Uterus (tissue), 3 donors: ENCODE measurements at regions not wholly inside any gene's neighbourhood (a gene's known extent, or its start where the extent isn't known, plus 50 kb on each side); places are given as distances from the start of the nearest gene placed in this dataset.

Experiments used
- DNase-seq, 2 donors: peaks; one replicate each; pipeline ENCODE4 v3.0.0-alpha.2; 2019 to 2020
- H3K27ac ChIP-seq, 2 donors: fragments of 200-600 bp; sonication (generic); 1 replicate in 1 of 2; 2 replicates in 1 of 2; pipeline ENCODE4 v1.5.1; 2016 to 2018
- H3K27me3 ChIP-seq, 2 donors: fragments of 200-600 bp; sonication (generic); one replicate each; pipeline ENCODE4 v1.5.1; 2018 to 2019; ENCODE audit warnings: control low read depth in 1 of 2
- H3K36me3 ChIP-seq, 2 donors: fragments of 200-600 bp; sonication (generic); one replicate each; pipeline ENCODE4 v1.5.1; 2019; ENCODE audit warnings: control low read depth in 1 of 2
- H3K4me1 ChIP-seq, 2 donors: fragments of 200-600 bp; sonication (generic); one replicate each; pipeline ENCODE4 v1.5.1; 2018 to 2019; ENCODE audit warnings: control low read depth in 1 of 2
- H3K4me3 ChIP-seq, 2 donors: fragments of 200-600 bp; sonication (generic); 1 replicate in 1 of 2; 2 replicates in 1 of 2; pipeline ENCODE4 v1.5.1; 2018 to 2019; ENCODE audit warnings: mild to moderate bottlenecking in 1 of 2
- H3K9me3 ChIP-seq, 2 donors: fragments of 200-600 bp; sonication (generic); one replicate each; pipeline ENCODE4 v1.5.1; 2019; ENCODE audit warnings: control low read depth in 1 of 2
- CTCF ChIP-seq, 4 experiments: fragments of 200-600 bp in 2 of 4; fragments of 450-650 bp in 2 of 4; sonication (generic) in 2 of 4; IDR thresholded peaks; one replicate each; pipeline ENCODE4 v1.5.1; 2016 to 2019; ENCODE audit warnings: antibody characterized with exemption in 4 of 4, mild to moderate bottlenecking in 2 of 4, moderate library complexity in 1 of 4
- POLR2A ChIP-seq, 2 donors: fragments of 450-650 bp; IDR thresholded peaks; one replicate each; pipeline ENCODE4 v1.6.1; 2016; ENCODE audit warnings: antibody characterized with exemption in 2 of 2, mild to moderate bottlenecking in 1 of 2, moderate library complexity in 1 of 2
- intact Hi-C: fragments of 100-400 bp; cut with DNase I; formaldehyde crosslinking; loops from one replicate; pipeline ENCODE4 v1.15.1; 2023; ENCODE audit warnings: low total_unique reads
- donor health status: DM: yes; HTN: yes; CAD: no.

DNA sequence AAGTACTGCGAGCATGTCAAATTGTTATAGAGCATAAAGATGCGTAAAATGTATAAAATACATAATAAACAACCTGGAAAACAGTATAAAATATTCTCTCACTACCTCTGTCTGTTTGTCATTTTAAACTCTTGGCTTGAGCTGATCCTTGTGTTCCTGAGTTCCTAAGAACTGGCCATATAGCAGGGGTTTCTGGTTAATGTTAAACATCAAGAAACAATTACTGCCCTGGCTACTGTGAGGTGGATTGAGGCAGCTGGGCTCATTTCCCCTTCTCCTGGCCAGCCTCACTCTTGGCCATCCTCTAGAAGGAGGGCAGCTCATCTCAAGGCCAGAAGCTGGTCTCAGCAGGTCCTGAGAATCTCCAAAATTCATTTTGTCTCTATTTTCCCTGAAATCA, 297.3 kb upstream of the USP24 start:
- Histone ChIP-seq H3K27me3 (no peaks in the 10 kb centered on the region), H3K36me3 (no peaks in the 10 kb centered on the region), H3K27ac (no peak overlapping the region), H3K9me3 (no peaks in the 10 kb centered on the region), H3K4me1 (no peaks in the 10 kb centered on the region), H3K4me3 (no peak overlapping the region)
- no peak for DNase-seq
- no peak for TF ChIP-seq CTCF (IDR thresholded peaks at IDR 0.05)
- no peak for TF ChIP-seq POLR2A (IDR thresholded peaks at IDR 0.05)
- intact Hi-C loops: no loop called here

DNA sequence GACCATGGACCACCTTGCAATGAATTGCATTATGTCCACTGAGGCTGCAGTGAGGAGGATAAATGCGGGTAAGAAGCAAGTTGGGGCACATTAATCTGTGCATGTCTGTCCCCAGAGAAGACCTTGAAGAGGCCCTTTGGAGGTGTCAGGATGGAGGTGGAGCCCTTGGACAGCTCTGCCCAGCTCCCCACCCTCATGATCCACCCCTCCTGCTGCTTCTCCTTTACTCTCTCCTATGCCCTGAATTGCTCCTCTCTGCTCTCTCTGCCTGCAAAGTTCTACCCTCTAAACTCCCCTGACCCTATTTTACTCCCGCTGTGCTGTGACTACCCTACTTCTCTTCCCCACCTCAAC, 292.4 kb upstream of the USP24 start:
- TF ChIP-seq CTCF (IDR thresholded peaks at IDR 0.05) (no peak), POLR2A (IDR thresholded peaks at IDR 0.05) (no peak)
- Histone ChIP-seq H3K27ac (no peak overlapping the region), H3K4me3 (no peak overlapping the region), H3K9me3 (no peaks in the 10 kb centered on the region), H3K4me1 (no peaks in the 10 kb centered on the region), H3K36me3 (no peaks in the 10 kb centered on the region), H3K27me3 (no peaks in the 10 kb centered on the region)
- no peak for DNase-seq
- intact Hi-C loops: no loop called here

- H3K4me1 ChIP-seq: no peaks in the 10 kb centered on the region
- H3K36me3 ChIP-seq: no peaks in the 10 kb centered on the region
- H3K4me3 ChIP-seq: no peak overlapping the region
- no peaks in the 10 kb centered on the region for H3K9me3 ChIP-seq
- no peak for TF ChIP-seq CTCF (IDR thresholded peaks at IDR 0.05)
- no peak for TF ChIP-seq POLR2A (IDR thresholded peaks at IDR 0.05)
- no peaks in the 10 kb centered on the region for H3K27me3 ChIP-seq
- intact Hi-C loops: no loop called here
- DNase-seq: no peak
- no peak overlapping the region for H3K27ac ChIP-seq
These were observed 291.8 kb upstream of the USP24 start for GRCh38 chr1:55506740-55507577.

DNA sequence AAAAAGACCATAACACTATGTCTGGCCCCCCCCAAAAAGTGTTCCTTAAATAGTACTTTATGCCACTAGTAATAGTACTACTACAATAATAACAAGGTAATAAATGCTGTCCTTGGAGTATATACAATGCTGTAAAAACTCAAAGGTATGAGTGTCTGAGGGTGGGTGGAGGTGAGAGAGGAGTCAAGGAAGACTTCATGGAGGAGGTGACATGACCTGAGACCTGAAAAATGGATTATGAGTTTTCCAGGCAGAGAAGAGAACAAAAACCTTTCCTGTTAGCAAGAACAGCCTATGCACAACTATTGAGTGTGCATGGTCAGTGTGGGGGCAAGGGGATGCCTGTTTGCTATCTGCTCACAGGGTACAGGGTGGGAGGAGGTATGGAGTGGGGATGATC, 290.2 kb upstream of the USP24 start:
- no peak overlapping the region for H3K4me3 ChIP-seq
- H3K4me1 ChIP-seq: no peaks in the 10 kb centered on the region
- H3K9me3 ChIP-seq: no peaks in the 10 kb centered on the region
- H3K27ac ChIP-seq: no peak overlapping the region
- no peaks in the 10 kb centered on the region for H3K27me3 ChIP-seq
- no peaks in the 10 kb centered on the region for H3K36me3 ChIP-seq
- intact Hi-C loops: no loop called here
- DNase-seq: no peak
- no peak for TF ChIP-seq CTCF (IDR thresholded peaks at IDR 0.05)
- no peak for TF ChIP-seq POLR2A (IDR thresholded peaks at IDR 0.05)

DNA sequence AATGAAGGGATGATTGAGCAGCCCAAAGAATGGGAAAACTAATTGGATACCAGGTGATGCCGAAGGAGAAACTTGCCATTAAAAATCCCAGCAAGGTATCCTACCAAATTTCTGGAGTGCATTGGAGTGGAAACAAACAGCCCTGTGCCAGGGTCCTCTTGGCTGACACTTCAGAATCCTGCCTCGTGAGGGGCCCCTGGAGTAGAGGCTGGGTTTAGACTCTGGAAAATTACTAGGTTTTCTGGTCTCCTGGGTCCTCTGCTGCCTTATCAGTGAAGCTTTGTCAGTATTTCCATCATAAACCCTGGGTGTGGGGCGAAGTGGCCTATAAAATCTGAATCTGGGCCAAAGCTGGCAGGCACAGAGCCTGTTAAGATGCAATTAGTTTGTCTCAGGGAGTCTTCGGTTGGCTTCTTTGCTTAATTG, 289.2 kb upstream of the USP24 start:
- TF ChIP-seq CTCF (IDR thresholded peaks at IDR 0.05) (no peak), POLR2A (IDR thresholded peaks at IDR 0.05) (no peak)
- no peak for DNase-seq
- Histone ChIP-seq H3K27me3 (no peaks in the 10 kb centered on the region), H3K36me3 (no peaks in the 10 kb centered on the region), H3K4me1 (no peaks in the 10 kb centered on the region), H3K9me3 (no peaks in the 10 kb centered on the region), H3K27ac (peak overlapping the region in 1 of 2 donors; percentile 40), H3K4me3 (no peak overlapping the region)
- intact Hi-C loops: no loop called here
